ENCODE measurements at regions not wholly inside any gene's neighbourhood (a gene's known extent, or its start where the extent isn't known, plus 50 kb on each side); places are given as distances from the start of the nearest gene placed in this dataset.

DNA sequence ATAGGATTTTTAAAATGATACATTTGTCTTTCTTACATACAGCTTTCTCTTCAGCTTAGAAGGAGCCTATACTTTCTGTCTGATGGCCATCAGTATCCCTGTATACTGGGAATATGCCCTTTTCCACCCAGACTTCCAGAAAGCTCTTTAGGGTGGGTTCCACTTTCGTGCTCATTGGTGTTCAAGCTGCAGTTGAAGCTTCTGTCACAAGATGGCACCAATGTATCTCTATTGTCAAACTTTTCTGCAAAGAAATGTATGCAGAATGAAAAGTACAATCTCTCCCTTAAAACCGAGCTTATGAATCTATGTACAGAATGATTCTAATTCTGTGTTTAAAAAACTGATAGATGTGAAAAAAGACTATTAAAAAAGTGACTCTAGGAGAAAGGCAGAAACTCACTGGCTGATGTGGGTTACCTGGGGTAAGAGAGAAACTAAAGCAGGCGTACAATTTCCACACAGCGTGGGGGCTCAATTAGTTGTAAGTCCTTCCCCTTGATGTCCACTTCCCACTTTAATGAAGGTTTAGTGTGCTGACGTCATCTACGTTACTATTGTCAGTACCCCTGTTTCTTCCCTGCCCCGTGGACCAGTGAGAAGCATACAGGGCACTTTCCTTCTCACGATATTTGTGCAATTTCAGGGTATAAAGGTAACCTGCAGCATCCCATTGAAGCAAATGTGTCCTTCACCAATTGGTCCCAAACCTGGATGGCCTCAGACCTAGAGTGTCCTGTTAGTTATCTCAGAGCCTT, 57.3 kb upstream of the TCEAL2 start:
- DNase-seq = peak; percentile 0

DNA sequence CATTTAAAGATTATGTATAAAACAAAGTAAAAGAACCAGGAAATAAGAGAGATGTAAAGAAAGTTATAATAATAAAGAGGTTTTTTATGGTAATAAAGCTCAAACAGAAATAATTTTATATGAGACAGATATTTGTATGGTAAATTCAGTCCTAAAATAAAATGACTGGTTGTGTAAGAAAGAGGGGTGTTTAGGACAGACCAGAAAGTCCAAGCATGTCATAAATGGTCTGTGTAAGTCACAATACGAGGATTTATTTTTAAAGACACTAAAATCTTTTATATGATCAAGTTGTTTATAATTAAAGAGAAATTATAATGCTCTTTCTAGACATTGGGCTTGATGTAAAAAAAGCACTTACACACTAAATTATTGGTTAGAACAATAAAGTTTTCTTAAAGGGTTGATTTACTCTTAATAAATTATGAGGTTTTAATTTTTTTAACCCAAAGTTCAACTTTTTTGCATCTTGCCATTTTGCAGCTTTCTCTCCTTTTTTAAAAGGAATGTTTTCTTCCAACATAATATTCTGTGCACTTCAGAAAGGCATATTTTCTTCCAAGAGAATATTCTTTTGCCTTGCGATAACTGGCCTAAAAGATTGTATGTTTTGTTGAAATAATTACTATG, 61.9 kb upstream of the TCEAL2 start:
- DNase-seq = no peak

DNA sequence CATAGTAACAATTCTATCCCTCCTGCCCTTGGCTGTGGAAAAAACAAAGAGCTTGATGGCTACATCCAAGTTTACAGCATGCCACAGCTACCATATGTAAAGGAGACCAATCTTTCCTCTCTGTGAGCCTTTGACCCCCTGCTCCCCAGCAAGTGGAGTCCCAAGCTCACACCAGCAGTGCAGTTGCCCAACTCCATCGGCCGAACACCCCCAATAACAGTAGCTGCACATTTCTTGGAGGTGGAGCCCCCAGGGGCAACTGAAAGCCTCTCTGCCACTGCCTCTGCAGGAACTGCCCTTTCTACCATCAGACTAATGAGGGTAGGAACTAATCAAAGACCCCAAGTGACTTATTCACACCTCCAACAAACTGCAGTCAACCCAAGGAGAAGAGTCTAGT, 81.0 kb upstream of the TCEAL2 start:
- DNase-seq = no peak

DNA sequence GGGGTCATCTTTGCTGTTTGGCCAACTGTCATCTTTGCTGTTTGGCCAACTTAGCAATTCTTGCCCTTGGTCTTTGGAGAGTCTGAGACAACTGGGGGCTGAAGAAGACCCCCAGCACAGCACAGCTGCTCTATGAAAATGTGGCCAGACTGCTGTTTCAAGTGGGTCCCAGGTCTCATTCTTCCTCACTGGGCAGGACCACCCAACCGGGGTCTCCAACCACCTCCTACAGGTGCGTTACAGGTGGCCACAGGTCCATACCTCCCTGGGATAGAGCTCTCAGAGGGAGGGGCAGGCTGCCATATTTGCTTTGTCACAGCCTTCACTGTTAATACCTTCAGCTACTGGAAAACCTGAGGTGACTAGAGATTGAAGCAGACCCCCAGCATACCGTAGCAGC, 82.1 kb upstream of the TCEAL2 start:
- DNase-seq = no peak

DNA sequence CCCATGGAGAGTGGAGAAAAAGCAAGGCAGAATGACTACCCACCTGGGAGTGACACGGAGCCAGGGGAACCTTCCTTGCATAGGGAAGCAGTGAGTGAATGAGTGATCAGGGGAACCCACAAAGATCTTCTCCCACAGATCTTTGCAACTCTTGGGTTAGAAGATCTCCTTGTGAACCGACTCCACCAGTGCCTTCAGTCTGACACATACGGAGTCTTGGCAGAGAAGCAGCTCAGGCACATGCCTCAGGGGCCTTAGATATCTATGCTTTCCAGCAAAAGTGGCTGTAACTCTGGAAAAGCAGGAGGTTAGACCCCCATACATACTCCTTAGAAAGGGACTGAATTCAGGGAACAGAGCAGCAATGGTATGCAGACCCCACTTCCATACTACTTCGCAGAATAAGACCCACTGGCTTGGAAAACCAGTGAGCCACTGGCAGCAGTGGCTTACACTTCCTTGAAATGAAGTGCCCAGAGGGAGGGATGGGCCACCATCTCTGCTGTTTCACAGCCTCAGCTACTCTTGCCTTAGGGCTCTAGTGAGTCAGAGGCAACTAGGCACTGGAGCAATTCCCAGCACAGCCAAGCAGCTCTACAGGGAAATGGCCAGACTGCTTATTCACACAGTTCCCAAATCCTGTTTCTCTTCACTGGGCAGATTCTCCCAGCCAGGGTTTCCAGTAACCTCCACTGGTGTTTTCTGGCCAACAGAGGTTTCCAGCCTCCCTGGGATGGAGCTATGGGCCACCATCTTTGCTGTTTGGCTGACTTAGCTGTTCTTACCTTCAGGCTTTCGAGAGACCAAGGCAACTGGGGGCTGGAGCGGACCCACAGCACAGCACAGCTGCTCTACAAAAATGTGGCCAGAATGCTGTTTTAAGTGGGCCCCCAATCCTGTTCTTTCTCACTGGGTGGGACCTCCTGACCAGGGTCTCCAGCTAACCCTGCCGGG, 82.8 kb upstream of the TCEAL2 start:
- no peak for DNase-seq

- no peak for DNase-seq
These were observed 96.5 kb upstream of the TCEAL2 start for GRCh38 chrX:102029026-102029425.

DNA sequence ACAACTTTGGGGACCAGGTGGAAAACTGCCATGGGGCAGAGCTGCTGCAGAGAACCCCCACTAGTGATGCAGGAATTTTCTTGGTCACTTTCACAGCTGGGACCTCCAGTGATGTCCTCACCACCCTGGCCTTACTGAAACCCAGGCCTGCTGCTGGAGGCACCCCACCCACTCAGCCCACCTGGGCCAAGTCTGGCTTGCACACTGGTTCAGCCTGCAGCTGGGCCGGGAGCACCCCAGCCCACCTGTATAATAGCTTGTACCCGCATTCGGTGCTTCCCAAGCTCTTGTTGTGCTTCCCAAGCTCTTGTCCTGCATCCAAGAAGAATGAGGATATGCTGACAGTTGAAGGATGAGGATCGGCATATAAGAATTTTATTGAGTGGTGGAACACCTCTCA, 86.4 kb upstream of the ZMAT1 start:
- no peak for DNase-seq

- no peak for DNase-seq
These were observed 77.1 kb upstream of the ZMAT1 start for GRCh38 chrX:102008901-102009300.

DNA sequence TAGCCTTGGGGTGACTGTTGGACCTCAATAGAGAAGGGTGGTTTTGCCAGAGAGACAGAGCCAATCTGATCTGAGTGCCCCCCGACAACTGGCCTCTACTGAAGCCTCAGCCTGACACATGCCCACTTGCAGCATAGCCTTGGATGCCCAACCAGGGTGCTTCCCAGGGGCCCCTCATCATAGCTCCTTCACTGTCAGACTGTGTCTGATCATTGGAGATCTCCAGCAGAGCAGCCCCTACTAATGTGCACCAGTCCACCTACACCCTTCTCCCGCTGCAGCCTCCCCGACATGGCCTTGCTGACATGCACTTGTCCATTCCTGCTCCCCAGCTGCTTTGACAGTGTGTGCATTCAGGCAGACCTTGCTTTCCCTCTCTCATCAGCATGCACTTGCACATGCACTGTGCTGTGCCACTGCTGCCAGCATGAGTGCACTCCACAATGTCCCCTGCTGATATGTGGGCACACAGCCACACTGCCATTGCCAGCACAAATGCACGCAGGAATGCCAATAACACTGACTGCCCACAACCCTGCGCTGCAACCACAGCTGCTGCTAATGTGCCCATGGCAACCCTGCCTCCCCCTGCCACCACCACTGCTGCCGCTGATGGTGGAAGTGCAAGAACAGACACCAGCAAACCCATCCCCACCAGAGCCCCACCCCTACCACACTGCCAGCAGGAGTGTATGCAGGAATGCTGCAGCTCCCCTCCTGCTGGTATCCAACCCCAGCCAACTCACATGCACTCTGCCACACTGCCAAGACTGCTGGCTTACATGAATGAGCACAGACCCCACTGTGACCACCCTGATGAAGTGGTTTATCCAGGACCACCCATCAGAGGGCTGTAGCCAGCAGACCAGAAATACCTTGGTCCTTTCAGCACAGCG, 68.1 kb upstream of the ZMAT1 start:
- no peak for DNase-seq

- DNase-seq = no peak
These were observed 61.5 kb upstream of the ZMAT1 start for GRCh38 chrX:101993335-101993734.

- no peak for DNase-seq
These were observed 54.8 kb upstream of the ZMAT1 start for GRCh38 chrX:101986586-101986985.

Data from NCI-H69 (cell line).